NCI-H1048 (cell line): ENCODE measurements at regions not wholly inside any gene's neighbourhood (a gene's known extent, or its start where the extent isn't known, plus 50 kb on each side); places are given as distances from the start of the nearest gene placed in this dataset.
"Not testable (repeated sequence)": the region's sequence is repeated elsewhere in the genome, so short reads cannot be mapped to it uniquely, and the experiment has no call there.

Experiments used
- DNase-seq: peaks from one replicate; lab custom pipeline; 2025; lab: John Stamatoyannopoulos, UW

GRCh38 chr17:64800987-64801386 lies 118.3 kb downstream of the LRRC37A3 start:
- DNase-seq: not testable (repeated sequence)

- not testable (repeated sequence) for DNase-seq
Observed at GRCh38 chr17:64800361-64800895, 118.8 kb downstream of the LRRC37A3 start.

GRCh38 chr17:64799543-64800188 lies 119.6 kb downstream of the LRRC37A3 start:
- not testable (repeated sequence) for DNase-seq

- not testable (repeated sequence) for DNase-seq
Observed at GRCh38 chr17:64798961-64799360, 120.3 kb downstream of the LRRC37A3 start.

- DNase-seq: not testable (repeated sequence)
Observed at GRCh38 chr17:64798489-64798790, 120.8 kb downstream of the LRRC37A3 start.

GRCh38 chr17:64797746-64798488 lies 121.4 kb downstream of the LRRC37A3 start:
- not testable (repeated sequence) for DNase-seq

- DNase-seq: not testable (repeated sequence)
Observed at GRCh38 chr17:64795342-64795741, 123.9 kb downstream of the LRRC37A3 start.

GRCh38 chr17:64794548-64795274 lies 124.6 kb downstream of the LRRC37A3 start:
- DNase-seq: not testable (repeated sequence)

- DNase-seq: not testable (repeated sequence)
Observed at GRCh38 chr17:64794113-64794512, 125.2 kb downstream of the LRRC37A3 start.

GRCh38 chr17:64792793-64793575 lies 126.3 kb downstream of the LRRC37A3 start:
- not testable (repeated sequence) for DNase-seq

GRCh38 chr17:64792276-64792675 lies 127.0 kb downstream of the LRRC37A3 start:
- not testable (repeated sequence) for DNase-seq

- not testable (repeated sequence) for DNase-seq
Observed at GRCh38 chr17:64791691-64792090, 127.6 kb downstream of the LRRC37A3 start.

GRCh38 chr17:64791226-64791625 lies 128.1 kb downstream of the LRRC37A3 start:
- not testable (repeated sequence) for DNase-seq

GRCh38 chr17:64790690-64791089 lies 128.6 kb upstream of the SMURF2 start:
- DNase-seq: not testable (repeated sequence)

- not testable (repeated sequence) for DNase-seq
Observed at GRCh38 chr17:64790193-64790592, 128.1 kb upstream of the SMURF2 start.

GRCh38 chr17:64789061-64789445 lies 126.9 kb upstream of the SMURF2 start:
- DNase-seq: not testable (repeated sequence)

GRCh38 chr17:64788286-64789060 lies 126.4 kb upstream of the SMURF2 start:
- no peak for DNase-seq

GRCh38 chr17:64787921-64788271 lies 125.8 kb upstream of the SMURF2 start:
- no peak for DNase-seq

GRCh38 chr17:64787255-64787920 lies 125.3 kb upstream of the SMURF2 start:
- DNase-seq: no peak

- no peak for DNase-seq
Observed at GRCh38 chr17:64786337-64786736, 124.2 kb upstream of the SMURF2 start.
